KOPT-K1 (cell line): ENCODE measurements at regions not wholly inside any gene's neighbourhood (a gene's known extent, or its start where the extent isn't known, plus 50 kb on each side); places are given as distances from the start of the nearest gene placed in this dataset.

Experiments used
- H3K27ac ChIP-seq: fragments of 200-600 bp; sonication (generic); 2 replicates; pipeline ENCODE4 v1.5.1; 2016; ENCODE audit warnings: antibody characterized with exemption, mild to moderate bottlenecking, low read depth, low read length; ENCODE audit not compliant: poor library complexity, severe bottlenecking
- H3K36me3 ChIP-seq: fragments of 200-600 bp; sonication (generic); 2 replicates; pipeline ENCODE4 v1.5.1; 2017; ENCODE audit warnings: antibody characterized with exemption, mild to moderate bottlenecking, low read length, moderate library complexity; ENCODE audit not compliant: insufficient read depth
- H3K9me3 ChIP-seq: fragments of 200-600 bp; sonication (generic); 2 replicates; pipeline ENCODE4 v1.5.1; 2017; ENCODE audit warnings: antibody characterized with exemption, low read length, mild to moderate bottlenecking; ENCODE audit not compliant: insufficient read depth, poor library complexity, severe bottlenecking

DNA sequence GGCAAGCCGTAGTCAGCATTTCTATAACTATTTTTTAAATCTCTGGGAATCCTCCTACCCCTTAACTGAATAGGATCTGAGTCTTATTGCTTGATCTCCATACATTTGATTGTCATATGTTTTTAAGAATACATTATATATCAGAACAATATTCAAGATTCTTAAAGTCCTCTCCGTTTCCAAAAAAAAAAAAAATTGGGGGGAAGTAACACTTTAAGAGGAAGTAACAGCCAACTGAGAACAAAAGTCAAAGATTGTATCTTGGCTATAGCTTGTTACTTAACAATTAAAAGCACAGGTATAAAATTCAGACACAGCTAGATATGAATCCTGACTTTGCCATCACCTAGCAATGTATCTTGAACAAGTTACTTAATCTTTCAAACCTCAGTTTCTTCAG is 169.9 kb upstream of the ADO start:
- Histone ChIP-seq H3K9me3 (no peaks in the 10 kb centered on the region), H3K27ac (no peak overlapping the region), H3K36me3 (no peaks in the 10 kb centered on the region)

- Histone ChIP-seq H3K9me3 (no peaks in the 10 kb centered on the region), H3K36me3 (no peaks in the 10 kb centered on the region), H3K27ac (no peak overlapping the region)
Observed at GRCh38 chr10:62635127-62635526, 169.4 kb upstream of the ADO start.

DNA sequence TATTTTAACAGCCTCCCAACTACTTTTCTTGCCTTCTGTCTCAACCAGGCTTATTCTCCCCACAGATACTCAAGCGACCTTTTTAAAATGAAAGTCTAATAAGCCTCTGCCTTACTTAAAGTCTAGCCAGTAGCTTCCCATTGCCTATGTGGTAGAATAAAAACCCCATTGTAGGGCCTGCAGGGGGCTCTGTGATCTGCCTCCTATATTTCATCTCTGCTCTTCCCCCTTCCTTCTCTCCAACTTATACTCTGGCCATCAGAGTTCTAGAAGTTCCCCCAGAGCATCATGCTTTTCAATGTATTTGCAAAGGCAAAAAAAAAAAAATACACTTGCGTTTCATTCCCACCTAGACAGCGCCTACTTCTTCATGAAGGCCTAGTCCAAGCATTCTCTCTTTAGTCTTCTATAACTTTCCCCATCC is 167.7 kb upstream of the ADO start:
- Histone ChIP-seq H3K36me3 (no peaks in the 10 kb centered on the region), H3K9me3 (no peaks in the 10 kb centered on the region), H3K27ac (peak overlapping the region; percentile 71)

DNA sequence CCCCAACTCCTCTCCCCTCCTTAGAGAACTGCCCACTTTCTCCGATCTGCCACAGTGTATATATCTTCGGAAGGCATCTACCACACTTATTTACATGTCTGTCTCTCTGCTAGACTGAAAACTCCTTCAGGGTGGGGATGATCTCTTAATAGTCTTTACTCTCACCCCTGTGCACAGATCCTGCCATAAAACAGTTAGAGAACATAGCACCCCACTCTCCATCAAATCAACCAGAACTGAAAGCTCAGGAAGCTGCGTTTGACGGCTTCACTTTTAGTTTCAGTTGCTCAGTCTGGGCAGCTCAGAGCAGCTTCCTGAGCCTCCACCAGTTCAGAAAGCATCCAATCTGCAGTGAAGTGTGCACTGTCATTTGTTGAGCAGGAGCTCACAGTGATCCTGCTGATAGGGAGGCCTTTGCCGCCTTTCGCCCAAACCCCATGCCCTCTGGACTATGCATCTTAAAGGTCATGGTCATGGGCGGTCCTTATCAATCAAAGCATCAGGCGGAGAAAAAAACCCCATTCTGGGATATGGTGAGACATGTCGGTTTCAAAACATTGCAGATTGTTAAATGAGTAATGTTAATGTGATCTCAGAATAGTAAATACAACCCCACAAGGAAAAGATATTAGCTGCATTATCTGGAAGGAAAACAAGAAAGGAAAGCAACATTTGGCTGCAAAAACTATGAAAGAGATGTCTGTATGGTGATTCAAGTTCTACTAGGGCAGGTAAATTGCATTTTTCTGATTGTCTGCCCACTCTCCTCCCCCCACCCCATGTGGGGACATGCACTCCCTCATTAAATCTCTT is 167.1 kb upstream of the ADO start:
- Histone ChIP-seq H3K9me3 (no peaks in the 10 kb centered on the region), H3K36me3 (no peaks in the 10 kb centered on the region), H3K27ac (peak overlapping the region; percentile 71)

DNA sequence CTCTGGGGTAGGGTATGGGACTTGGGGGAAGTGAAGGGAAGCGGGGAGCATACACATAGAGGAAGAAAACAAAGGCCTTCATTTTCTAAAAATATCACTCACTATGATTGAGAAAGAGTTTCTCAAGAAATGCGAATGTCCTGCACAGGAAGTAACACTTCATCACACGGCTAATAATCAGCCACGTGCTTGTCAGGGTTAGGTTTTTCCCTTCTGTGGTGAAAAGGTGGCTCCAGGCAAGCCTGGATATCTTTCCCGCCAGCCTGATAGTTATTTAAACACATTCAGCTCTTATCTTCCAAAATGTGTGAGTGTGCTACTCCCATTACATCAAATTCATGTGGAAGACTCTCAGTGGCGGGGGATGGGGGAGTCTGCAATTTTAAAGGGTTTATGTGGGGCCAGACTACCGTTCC is 166.4 kb upstream of the ADO start:
- Histone ChIP-seq H3K9me3 (no peaks in the 10 kb centered on the region), H3K36me3 (no peaks in the 10 kb centered on the region), H3K27ac (peak overlapping the region; percentile 71)

DNA sequence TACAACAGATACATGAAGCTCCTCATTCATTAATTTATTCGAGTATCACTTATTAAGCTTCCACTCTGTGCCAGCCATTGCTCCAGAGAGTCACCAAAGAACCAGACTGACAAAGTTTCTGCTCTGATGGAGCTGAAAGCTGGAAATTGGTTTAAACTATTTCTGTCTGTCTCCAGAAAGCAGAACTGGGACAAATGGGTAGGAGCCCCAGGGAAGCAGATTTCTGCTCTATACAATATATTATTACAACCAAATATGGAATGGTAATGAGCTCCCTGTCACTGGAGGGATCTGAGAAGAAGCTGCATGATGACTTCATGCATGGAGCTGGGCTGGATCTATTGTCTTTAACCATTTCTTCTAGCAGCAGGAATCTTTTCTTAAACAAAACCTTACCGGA is 165.4 kb upstream of the ADO start:
- Histone ChIP-seq H3K9me3 (no peaks in the 10 kb centered on the region), H3K27ac (no peak overlapping the region), H3K36me3 (no peaks in the 10 kb centered on the region)

DNA sequence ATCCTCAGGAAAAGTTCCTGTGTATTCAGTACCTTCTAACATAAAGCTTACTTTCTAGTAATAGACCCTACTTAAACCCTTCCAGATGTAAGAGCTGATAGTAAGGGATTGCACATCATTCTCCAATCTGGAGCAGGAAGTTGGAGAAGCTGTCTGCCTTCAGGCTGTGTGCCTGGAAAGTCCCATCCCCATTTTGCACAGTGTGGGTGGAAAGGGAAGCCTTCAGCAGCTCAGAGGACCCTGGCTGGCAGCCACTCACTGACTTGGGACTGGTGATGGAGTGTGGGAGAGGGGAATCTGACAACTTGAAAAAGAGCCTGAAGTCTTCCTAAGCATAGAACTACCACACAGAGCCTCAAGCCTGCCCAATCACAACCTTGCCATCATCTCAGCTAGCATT is 164.1 kb upstream of the ADO start:
- Histone ChIP-seq H3K36me3 (no peaks in the 10 kb centered on the region), H3K27ac (no peak overlapping the region), H3K9me3 (no peaks in the 10 kb centered on the region)

DNA sequence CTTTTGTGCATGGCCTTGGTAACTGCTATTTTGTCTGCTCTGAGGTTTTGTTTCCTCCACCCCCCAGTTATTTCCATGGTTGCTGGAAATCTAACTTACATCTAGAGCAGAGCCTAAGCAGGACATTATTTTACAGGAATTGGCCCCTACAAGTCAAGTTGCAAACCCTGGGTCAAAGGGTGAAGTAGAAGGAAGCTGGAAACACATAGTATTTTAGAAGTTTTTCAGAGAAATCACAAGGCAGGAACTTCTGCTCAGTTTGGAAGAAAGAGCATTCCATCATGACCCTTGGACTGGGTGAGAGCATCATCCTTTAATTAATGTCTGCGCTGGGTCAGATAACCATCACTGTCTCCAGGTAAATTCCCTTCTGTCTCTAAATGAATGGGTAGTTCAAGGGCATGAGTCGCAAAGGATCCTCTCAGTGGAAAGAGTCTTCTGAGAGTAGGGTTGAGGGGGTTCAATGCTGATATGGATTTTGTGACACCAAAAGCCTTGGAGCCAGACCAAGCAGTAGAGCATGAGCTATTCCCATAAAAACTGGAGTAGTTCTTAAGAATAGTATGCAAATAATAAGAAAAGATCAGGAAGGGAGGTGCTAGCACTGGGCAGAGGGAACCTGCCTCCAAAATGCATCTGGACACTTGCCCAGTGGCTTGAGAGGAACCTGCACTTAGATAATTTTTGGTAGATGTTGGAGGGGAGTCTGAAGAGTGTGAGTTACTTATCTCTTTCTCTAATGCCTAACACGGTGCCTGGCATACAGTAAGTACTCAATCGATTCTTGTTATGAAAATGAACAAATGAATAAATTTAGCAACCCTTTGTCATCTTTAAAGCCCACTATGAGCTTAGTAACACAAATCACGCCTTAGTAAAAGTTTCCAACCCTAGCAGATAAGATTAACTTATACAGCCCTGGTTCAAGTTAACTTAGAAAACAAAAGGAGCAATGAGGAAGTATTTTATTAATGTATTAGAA is 160.6 kb upstream of the ADO start:
- Histone ChIP-seq H3K27ac (no peak overlapping the region), H3K36me3 (no peaks in the 10 kb centered on the region), H3K9me3 (no peaks in the 10 kb centered on the region)

DNA sequence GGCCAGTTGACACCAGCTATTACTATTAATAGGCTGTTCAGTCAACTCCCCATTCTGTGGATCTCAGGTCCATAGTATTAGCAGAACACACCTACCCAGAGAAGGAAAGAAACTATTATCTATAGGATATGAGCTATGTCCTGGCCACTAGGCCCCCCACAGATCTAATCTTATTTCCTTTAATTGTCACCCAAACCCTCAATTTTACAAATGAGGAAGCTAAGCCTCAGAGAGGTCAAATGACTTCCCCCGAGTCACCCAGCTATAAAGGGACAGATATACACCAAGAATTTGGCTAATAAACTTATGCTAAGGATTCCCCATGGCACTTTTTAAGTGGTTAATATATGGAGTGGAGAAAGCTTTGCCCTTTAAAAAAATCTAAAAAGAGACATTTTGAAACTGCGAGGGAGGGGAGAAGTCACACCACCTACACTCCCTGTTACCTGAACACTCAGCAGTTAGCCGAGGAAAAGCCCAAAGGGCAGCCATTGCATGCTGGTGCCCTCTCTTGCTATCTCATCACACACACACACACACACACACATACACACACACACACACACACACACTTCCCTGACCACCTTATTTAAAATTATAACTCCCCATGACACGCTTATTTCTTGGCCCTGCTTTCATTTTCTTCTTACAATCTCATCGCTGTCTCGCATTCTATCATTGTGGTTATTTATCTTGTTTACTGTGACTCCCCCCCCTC is 157.0 kb upstream of the ADO start:
- Histone ChIP-seq H3K27ac (no peak overlapping the region), H3K36me3 (no peaks in the 10 kb centered on the region), H3K9me3 (no peaks in the 10 kb centered on the region)

GRCh38 chr10:62648921-62649320 is 155.6 kb upstream of the ADO start:
- Histone ChIP-seq H3K36me3 (no peaks in the 10 kb centered on the region), H3K27ac (no peak overlapping the region), H3K9me3 (no peaks in the 10 kb centered on the region)

DNA sequence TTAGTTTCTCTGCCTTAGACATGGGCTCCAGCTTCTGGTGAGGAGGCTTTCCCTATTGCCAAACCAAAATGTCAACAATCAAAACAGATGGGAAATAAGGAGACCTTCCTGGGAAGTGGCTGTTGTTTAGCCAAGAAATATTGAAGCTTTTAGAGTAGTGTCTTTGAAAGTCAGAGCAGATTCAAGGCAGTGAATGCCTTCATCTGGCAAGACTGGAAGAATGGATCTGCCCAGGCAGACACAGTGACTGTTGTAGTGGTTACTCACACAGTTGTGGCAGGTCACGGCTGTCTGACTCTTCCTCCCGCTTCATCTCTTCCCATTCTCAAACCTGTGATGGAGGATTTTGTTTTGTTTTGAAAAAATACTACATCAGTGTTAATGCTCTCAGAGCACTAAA is 154.1 kb upstream of the ADO start:
- Histone ChIP-seq H3K9me3 (no peaks in the 10 kb centered on the region), H3K36me3 (no peaks in the 10 kb centered on the region), H3K27ac (no peak overlapping the region)

GRCh38 chr10:62651341-62651740 is 153.2 kb upstream of the ADO start:
- no peak overlapping the region for H3K27ac ChIP-seq
- no peaks in the 10 kb centered on the region for H3K9me3 ChIP-seq
- no peaks in the 10 kb centered on the region for H3K36me3 ChIP-seq

- Histone ChIP-seq H3K9me3 (no peaks in the 10 kb centered on the region), H3K36me3 (no peaks in the 10 kb centered on the region), H3K27ac (no peak overlapping the region)
Observed at GRCh38 chr10:62652114-62652513, 152.4 kb upstream of the ADO start.

DNA sequence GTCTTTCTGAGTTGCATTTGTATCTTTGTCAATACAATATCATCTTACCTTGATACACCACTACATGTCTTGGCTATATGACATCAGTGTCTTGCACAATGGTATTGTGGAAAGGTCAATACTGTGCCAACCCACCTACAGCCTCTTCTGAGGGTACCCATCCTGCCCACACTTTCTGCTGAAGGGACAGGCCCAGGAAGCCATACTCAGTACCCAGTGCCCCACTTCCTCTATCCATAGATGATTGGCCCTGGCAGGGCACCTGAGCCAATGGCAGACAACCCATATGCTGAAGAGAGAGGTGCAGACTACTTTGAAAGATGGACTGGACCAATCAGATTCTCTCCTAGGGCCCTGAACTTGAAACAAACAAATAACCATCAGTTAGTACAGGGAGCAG is 152.0 kb upstream of the ADO start:
- Histone ChIP-seq H3K27ac (no peak overlapping the region), H3K9me3 (no peaks in the 10 kb centered on the region), H3K36me3 (no peaks in the 10 kb centered on the region)

DNA sequence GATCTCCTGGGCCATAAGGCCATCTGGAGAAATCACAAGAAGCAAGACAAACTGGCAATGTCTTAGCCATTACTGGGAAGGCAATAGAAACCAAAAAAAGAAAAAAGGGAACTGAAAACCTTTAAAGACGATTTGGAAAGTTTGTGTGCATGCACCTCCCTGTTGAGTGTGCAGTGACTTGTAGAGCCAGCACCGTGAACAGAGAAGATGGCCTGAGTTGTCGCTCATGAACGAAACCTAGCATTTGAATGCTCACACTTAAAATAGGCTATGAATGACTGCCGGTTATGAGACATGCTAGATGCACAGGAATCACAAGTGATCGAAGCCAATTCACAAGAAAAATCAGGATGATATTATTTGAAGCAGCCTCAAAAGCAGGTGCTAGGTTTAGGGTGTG is 151.3 kb upstream of the ADO start:
- Histone ChIP-seq H3K36me3 (no peaks in the 10 kb centered on the region), H3K27ac (no peak overlapping the region), H3K9me3 (no peaks in the 10 kb centered on the region)
